SK-N-MC (cell line): ENCODE measurements at regions not wholly inside any gene's neighbourhood (a gene's known extent, or its start where the extent isn't known, plus 50 kb on each side); places are given as distances from the start of the nearest gene placed in this dataset.

Source experiments
- EZH2 ChIP-seq: fragments of 200-600 bp; sonication (generic); IDR thresholded peaks from one replicate; pipeline ENCODE4 v1.6.1; 2017; ENCODE audit warnings: antibody characterized with exemption
- POLR2AphosphoS5 ChIP-seq: IDR thresholded peaks from 2 replicates; pipeline ENCODE4 v1.6.1; 2012; ENCODE audit warnings: mild to moderate bottlenecking, low read depth, low read length, borderline replicate concordance

DNA sequence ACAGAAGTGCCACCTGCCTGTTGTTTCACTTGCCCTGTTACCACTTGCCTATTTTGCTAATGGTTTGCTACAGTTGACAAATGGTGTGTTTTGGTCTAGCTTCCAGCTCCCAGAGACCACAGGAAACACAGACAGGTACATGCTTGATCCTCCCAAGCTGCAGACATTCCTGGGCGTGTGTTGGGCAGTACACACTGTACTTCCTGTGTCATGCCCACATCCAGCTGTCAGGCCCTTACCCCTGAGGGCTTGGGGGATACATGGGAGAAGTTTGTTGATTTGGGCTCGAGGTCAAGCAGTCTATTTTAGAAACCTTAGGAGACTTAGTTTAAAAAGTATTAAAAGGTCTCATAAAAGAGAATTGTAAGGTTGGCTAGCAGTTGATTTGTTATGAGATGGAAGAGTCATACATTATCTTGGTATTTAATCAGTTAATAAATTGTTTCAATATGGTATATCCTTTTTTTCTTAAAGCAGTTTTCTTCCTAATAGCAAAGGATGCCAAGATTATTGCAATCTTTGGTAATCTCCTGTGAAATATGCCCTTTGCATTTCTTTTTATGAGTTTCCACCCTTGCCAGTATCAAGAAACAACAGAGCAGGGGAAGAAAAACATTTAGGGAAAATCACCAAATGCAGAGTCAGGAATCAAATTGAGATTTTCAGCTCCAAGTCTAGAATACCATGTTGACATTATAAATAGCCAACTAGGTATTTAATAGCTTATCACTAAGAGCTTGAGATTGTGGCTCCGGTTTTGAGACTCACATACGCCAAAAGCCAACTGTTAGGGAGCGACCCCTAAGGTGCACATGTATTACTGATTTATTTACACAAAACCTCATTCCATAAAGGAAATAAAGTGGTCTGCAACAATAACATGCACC is 52.3 kb upstream of the CD180 start:
- TF ChIP-seq EZH2 (no peak), POLR2AphosphoS5 (no peak)
